OCI-LY7 (cell line): ENCODE measurements at regions not wholly inside any gene's neighbourhood (a gene's known extent, or its start where the extent isn't known, plus 50 kb on each side); places are given as distances from the start of the nearest gene placed in this dataset.

ENCODE experiments used
- CTCF ChIP-seq: fragments of 200-600 bp; sonication (generic); conservative IDR thresholded peaks from 2 replicates; pipeline ENCODE4 v1.5.1; 2014; ENCODE audit warnings: mild to moderate bottlenecking, antibody characterized with exemption, low read length, moderate library complexity, mixed read lengths
- EZH2phosphoT487 ChIP-seq: fragments of 200-600 bp; sonication (generic); IDR thresholded peaks from 2 replicates; pipeline ENCODE4 v1.6.1; 2018; ENCODE audit warnings: low read depth, borderline replicate concordance, mild to moderate bottlenecking, mixed run types, antibody characterized with exemption, low read length, moderate library complexity, mixed read lengths

GRCh38 chr2:57890464-57890863, 156.1 kb upstream of the VRK2 start:
- TF ChIP-seq CTCF = no peak
- TF ChIP-seq EZH2phosphoT487 = no peak
